ENCODE measurements at regions not wholly inside any gene's neighbourhood (a gene's known extent, or its start where the extent isn't known, plus 50 kb on each side); places are given as distances from the start of the nearest gene placed in this dataset.

DNA sequence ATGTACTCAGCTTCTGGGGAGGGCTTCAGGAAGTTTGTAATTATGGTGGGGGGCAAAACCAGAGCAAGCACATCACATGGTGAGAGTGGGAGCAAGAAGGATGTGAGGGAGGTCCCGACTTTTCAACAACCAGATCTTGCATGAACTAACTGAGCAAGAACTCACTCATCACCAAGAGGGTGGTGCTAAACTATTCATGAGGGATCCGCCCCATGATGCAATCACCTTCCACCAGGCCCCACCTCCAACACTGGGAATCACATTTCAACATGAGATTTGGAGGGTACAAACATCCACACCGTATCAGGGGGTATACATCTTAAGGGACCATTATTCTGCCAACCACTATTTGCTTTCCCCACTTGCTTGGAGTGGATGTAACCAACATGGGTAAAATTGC is 209.6 kb upstream of the HNRNPA3 start:
- TF ChIP-seq POLR2A (IDR thresholded peaks at IDR 0.05; ENCODE audit: low read depth, low read length) (no peak), POLR2AphosphoS5 (IDR thresholded peaks at IDR 0.05; ENCODE audit: low read depth, low read length) (no peak)

All from GM12891 (cell line).